DND-41 (cell line): ENCODE measurements at regions not wholly inside any gene's neighbourhood (a gene's known extent, or its start where the extent isn't known, plus 50 kb on each side); places are given as distances from the start of the nearest gene placed in this dataset.

Experiments
- CTCF ChIP-seq: IDR thresholded peaks from 2 replicates; pipeline ENCODE4 v1.5.1; 2012; ENCODE audit warnings: borderline replicate concordance, low read length, moderate library complexity, mild to moderate bottlenecking; ENCODE audit not compliant: poor library complexity, severe bottlenecking; ENCODE audit errors: extremely low read depth
- EZH2 ChIP-seq: IDR thresholded peaks from 3 replicates; pipeline ENCODE4 v1.6.1; 2012; ENCODE audit warnings: borderline replicate concordance, low read depth, mild to moderate bottlenecking, moderate library complexity, low read length, inconsistent platforms; ENCODE audit not compliant: severe bottlenecking

- no peak for TF ChIP-seq CTCF
- TF ChIP-seq EZH2 = no peak
Measured at GRCh38 chr9:86804011-86804410, 143.3 kb downstream of the GAS1 start.
